ENCODE measurements at regions not wholly inside any gene's neighbourhood (a gene's known extent, or its start where the extent isn't known, plus 50 kb on each side); places are given as distances from the start of the nearest gene placed in this dataset.

DNA sequence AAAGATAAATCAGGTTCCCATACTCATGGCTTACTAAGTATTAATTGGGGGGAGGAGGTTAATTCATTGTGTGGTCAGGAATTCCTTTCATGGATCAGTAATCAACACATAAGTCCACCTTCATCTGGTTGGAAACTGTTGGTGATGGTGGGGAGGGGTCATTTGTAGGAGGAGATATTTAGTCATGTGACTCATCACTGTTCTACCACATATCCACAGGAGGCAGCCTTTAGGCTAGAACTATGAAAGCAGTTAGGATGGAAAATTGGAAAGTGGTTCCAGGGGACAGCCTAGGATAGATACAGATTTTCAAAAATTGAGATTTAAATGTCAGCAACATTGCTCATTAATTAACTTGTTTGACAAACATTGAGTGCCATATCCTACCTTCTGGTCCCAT is 122.8 kb upstream of the PAXBP1 start:
- TF ChIP-seq, protein P1, sequence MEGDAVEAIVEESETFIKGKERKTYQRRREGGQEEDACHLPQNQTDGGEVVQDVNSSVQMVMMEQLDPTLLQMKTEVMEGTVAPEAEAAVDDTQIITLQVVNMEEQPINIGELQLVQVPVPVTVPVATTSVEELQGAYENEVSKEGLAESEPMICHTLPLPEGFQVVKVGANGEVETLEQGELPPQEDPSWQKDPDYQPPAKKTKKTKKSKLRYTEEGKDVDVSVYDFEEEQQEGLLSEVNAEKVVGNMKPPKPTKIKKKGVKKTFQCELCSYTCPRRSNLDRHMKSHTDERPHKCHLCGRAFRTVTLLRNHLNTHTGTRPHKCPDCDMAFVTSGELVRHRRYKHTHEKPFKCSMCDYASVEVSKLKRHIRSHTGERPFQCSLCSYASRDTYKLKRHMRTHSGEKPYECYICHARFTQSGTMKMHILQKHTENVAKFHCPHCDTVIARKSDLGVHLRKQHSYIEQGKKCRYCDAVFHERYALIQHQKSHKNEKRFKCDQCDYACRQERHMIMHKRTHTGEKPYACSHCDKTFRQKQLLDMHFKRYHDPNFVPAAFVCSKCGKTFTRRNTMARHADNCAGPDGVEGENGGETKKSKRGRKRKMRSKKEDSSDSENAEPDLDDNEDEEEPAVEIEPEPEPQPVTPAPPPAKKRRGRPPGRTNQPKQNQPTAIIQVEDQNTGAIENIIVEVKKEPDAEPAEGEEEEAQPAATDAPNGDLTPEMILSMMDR (conservative IDR thresholded peaks at IDR 0.05; ENCODE audit: low read depth, low read length), result no peak
- TF ChIP-seq RFX5 (IDR thresholded peaks at IDR 0.05; ENCODE audit: low read depth, low read length) (no peak), POLR2A (IDR thresholded peaks at IDR 0.05; ENCODE audit: low read depth, low read length) (no peak), CHD1 (IDR thresholded peaks at IDR 0.05; ENCODE audit: low read depth, low read length) (no peak), CEBPB (IDR thresholded peaks at IDR 0.05; ENCODE audit: low read depth, low read length) (no peak), SMC3 (IDR thresholded peaks at IDR 0.05; ENCODE audit: low read depth, low read length) (no peak), FOS (IDR thresholded peaks at IDR 0.05; ENCODE audit: low read depth, low read length) (no peak), MAFK (IDR thresholded peaks at IDR 0.05; ENCODE audit: low read depth, low read length) (no peak)
- TF ChIP-seq, protein P2, sequence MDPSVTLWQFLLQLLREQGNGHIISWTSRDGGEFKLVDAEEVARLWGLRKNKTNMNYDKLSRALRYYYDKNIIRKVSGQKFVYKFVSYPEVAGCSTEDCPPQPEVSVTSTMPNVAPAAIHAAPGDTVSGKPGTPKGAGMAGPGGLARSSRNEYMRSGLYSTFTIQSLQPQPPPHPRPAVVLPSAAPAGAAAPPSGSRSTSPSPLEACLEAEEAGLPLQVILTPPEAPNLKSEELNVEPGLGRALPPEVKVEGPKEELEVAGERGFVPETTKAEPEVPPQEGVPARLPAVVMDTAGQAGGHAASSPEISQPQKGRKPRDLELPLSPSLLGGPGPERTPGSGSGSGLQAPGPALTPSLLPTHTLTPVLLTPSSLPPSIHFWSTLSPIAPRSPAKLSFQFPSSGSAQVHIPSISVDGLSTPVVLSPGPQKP (IDR thresholded peaks at IDR 0.05; ENCODE audit: borderline replicate concordance, low read depth, low read length), result no peak

Measured in IMR-90 (cell line).